ENCODE measurements at regions not wholly inside any gene's neighbourhood (a gene's known extent, or its start where the extent isn't known, plus 50 kb on each side); places are given as distances from the start of the nearest gene placed in this dataset.

- Mint-ChIP-seq H3K36me3 (no peaks in the 10 kb centered on the region), H3K27me3 (ENCODE audit: low read depth in 3 of 3) (peaks cover 0 to 2% (median 0%) of the 10 kb centered on the region in 3 donors), H3K27ac (no peak overlapping the region), H3K9me3 (peaks cover 0 to 11% (median 7%) of the 10 kb centered on the region in 7 donors), H3K4me1 (no peaks in the 10 kb centered on the region), H3K4me3 (no peak overlapping the region)
- Histone ChIP-seq H3K4me1 (ENCODE audit: control insufficient read depth in 1 of 2, insufficient read depth in 2 of 2, low read length in 2 of 2) (no peaks in the 10 kb centered on the region), H3K9me3 (replicated peaks in 1 of 2; ENCODE audit: control insufficient read depth in 1 of 2, insufficient read depth in 1 of 2, low read length in 2 of 2) (peaks cover 5 to 6% of the 10 kb centered on the region in 2 donors), H4K20me1 (ENCODE audit: insufficient read depth, low read length) (no peaks in the 10 kb centered on the region), H3K4me3 (replicated peaks in 1 of 3; ENCODE audit: low read depth in 2 of 3, low read length in 3 of 3) (no peak overlapping the region), H3K4me2 (replicated peaks; ENCODE audit: extremely low read depth, low read length, poor library complexity, severe bottlenecking) (no peak overlapping the region), H3K27ac (ENCODE audit: low read depth in 1 of 2, low read length in 2 of 2) (no peak overlapping the region), H3K36me3 (replicated peaks in 1 of 2; ENCODE audit: control insufficient read depth in 1 of 2, insufficient read depth in 2 of 2, low read length in 2 of 2) (no peaks in the 10 kb centered on the region), H2AFZ (ENCODE audit: insufficient read depth, low read depth, low read length, poor library complexity, severe bottlenecking) (no peak overlapping the region), H3K9ac (ENCODE audit: insufficient read depth, low read length, poor library complexity, severe bottlenecking) (no peak overlapping the region), H3K27me3 (ENCODE audit: control insufficient read depth in 2 of 2, insufficient read depth in 2 of 2, low read length in 2 of 2) (no peaks in the 10 kb centered on the region), H3K79me2 (ENCODE audit: insufficient read depth, low read length) (no peaks in the 10 kb centered on the region)
- WGBS (ENCODE audit: insufficient coverage): 95% methylated on average over 2 of the region's 2 CpGs
- TF ChIP-seq CTCF (IDR thresholded peaks at IDR 0.05): no peak
- no peak for DNase-seq
- intact Hi-C loops (cut with micrococcal nuclease): no loop called here
These were observed 262.1 kb upstream of the FBXO33 start for GRCh38 chr14:39694341-39694740.

GRCh38 chr14:39683691-39684260 lies 251.5 kb upstream of the FBXO33 start:
- H3K27ac Mint-ChIP-seq: no peak overlapping the region
- H2AFZ ChIP-seq (ENCODE audit: insufficient read depth, low read depth, low read length, poor library complexity, severe bottlenecking): no peak overlapping the region
- no CpG with 5 or more reads among the region's 3 CpGs for WGBS (ENCODE audit: insufficient coverage)

More at GRCh38 chr14:39683691-39684260, 251.5 kb upstream of the FBXO33 start:
- Mint-ChIP-seq H3K27me3 (ENCODE audit: low read depth in 3 of 3) (no peaks in the 10 kb centered on the region), H3K9me3 (peaks cover 0 to 9% (median 2%) of the 10 kb centered on the region in 7 donors), H3K4me3 (no peak overlapping the region), H3K36me3 (no peaks in the 10 kb centered on the region), H3K4me1 (no peaks in the 10 kb centered on the region)
- no peak for TF ChIP-seq CTCF (IDR thresholded peaks at IDR 0.05)
- Histone ChIP-seq H3K4me2 (replicated peaks; ENCODE audit: extremely low read depth, low read length, poor library complexity, severe bottlenecking) (no peak overlapping the region), H3K9ac (ENCODE audit: insufficient read depth, low read length, poor library complexity, severe bottlenecking) (no peak overlapping the region), H3K79me2 (ENCODE audit: insufficient read depth, low read length) (no peaks in the 10 kb centered on the region), H4K20me1 (ENCODE audit: insufficient read depth, low read length) (no peaks in the 10 kb centered on the region), H3K27me3 (ENCODE audit: control insufficient read depth in 2 of 2, insufficient read depth in 2 of 2, low read length in 2 of 2) (no peaks in the 10 kb centered on the region), H3K9me3 (replicated peaks in 1 of 2; ENCODE audit: control insufficient read depth in 1 of 2, insufficient read depth in 1 of 2, low read length in 2 of 2) (peaks cover 0 to 2% of the 10 kb centered on the region in 2 donors), H3K36me3 (replicated peaks in 1 of 2; ENCODE audit: control insufficient read depth in 1 of 2, insufficient read depth in 2 of 2, low read length in 2 of 2) (no peaks in the 10 kb centered on the region), H3K4me1 (ENCODE audit: control insufficient read depth in 1 of 2, insufficient read depth in 2 of 2, low read length in 2 of 2) (no peaks in the 10 kb centered on the region), H3K4me3 (replicated peaks in 1 of 3; ENCODE audit: low read depth in 2 of 3, low read length in 3 of 3) (no peak overlapping the region), H3K27ac (ENCODE audit: low read depth in 1 of 2, low read length in 2 of 2) (no peak overlapping the region)
- DNase-seq: no peak
- intact Hi-C loops (cut with micrococcal nuclease): no loop called here
